ENCODE measurements at regions not wholly inside any gene's neighbourhood (a gene's known extent, or its start where the extent isn't known, plus 50 kb on each side); places are given as distances from the start of the nearest gene placed in this dataset.

DNA sequence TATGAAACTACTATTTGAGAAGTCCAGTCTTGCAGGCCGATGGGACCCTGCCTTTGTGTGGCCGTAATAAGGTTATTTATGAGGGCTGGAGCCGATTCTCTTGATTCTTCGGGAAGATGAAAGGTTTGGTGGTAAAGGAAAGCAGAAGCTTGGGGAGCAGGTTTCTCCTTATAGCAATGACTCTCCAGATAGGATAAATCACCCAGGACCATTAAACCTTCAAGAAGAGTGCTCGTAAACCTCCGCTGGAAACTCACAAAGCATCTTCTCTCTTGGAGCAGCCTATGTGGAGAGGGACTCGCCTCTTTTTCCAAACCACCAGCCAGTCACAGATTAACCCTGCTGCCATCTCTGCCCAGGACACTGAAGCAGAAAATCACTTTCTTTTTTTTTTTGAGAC lies 69.6 kb upstream of the SALL4 start:
- intact Hi-C loops (cut with DNase I; ENCODE audit: low total_unique reads): no loop called here
- Histone ChIP-seq H3K4me1 (no peaks in the 10 kb centered on the region), H3K36me3 (no peaks in the 10 kb centered on the region), H3K27ac (no peak overlapping the region), H3K27me3 (peaks cover 42% of the 10 kb centered on the region), H3K4me3 (no peak overlapping the region), H3K9me3 (no peaks in the 10 kb centered on the region)
- TF ChIP-seq, protein P1, sequence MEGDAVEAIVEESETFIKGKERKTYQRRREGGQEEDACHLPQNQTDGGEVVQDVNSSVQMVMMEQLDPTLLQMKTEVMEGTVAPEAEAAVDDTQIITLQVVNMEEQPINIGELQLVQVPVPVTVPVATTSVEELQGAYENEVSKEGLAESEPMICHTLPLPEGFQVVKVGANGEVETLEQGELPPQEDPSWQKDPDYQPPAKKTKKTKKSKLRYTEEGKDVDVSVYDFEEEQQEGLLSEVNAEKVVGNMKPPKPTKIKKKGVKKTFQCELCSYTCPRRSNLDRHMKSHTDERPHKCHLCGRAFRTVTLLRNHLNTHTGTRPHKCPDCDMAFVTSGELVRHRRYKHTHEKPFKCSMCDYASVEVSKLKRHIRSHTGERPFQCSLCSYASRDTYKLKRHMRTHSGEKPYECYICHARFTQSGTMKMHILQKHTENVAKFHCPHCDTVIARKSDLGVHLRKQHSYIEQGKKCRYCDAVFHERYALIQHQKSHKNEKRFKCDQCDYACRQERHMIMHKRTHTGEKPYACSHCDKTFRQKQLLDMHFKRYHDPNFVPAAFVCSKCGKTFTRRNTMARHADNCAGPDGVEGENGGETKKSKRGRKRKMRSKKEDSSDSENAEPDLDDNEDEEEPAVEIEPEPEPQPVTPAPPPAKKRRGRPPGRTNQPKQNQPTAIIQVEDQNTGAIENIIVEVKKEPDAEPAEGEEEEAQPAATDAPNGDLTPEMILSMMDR (IDR thresholded peaks at IDR 0.05): no peak
- TF ChIP-seq POLR2AphosphoS5 (IDR thresholded peaks at IDR 0.05) (no peak), EP300 (IDR thresholded peaks at IDR 0.05; ENCODE audit: low read depth) (no peak), POLR2A (IDR thresholded peaks at IDR 0.05) (no peak)
- in situ Hi-C loops (cut with MboI; ENCODE audit: low pct_ligation_motif_present in 1 of 4, low pct_unique_long_range_greater_than_20kb in 1 of 4, low sequenced_read_pairs in 3 of 4): no loop called here
- no peak for DNase-seq
- WGBS, 2 donors (ENCODE audit: low coverage in 1 of 2): 32 to 72% methylated on average over 2 to 7 of the region's 7 CpGs

DNA sequence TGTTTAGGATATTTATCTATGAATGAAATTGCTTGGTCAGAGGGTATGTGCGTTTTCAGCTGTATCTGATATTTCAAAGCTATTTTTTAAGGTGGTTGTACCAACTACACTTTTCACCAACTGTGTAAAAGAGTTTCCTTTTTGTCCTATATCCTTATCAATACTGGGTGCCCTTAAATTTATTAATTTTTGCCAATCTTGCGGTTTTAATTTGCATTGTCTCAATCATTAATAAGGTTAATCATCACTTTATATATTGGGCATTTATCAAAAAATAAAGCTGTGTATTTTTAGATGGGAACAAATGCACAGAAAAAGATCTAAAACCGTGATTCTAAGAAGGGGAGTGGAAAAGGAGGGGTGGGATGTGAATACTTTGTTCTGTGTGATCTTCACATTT lies 66.7 kb upstream of the SALL4 start:
- intact Hi-C loops (cut with DNase I; ENCODE audit: low total_unique reads): no loop called here
- no peaks in the 10 kb centered on the region for H3K36me3 ChIP-seq
- TF ChIP-seq POLR2AphosphoS5 (IDR thresholded peaks at IDR 0.05) (no peak), EP300 (IDR thresholded peaks at IDR 0.05; ENCODE audit: low read depth) (no peak), POLR2A (IDR thresholded peaks at IDR 0.05) (no peak)
- TF ChIP-seq, protein P1 (IDR thresholded peaks at IDR 0.05): no peak
- H3K9me3 ChIP-seq: no peaks in the 10 kb centered on the region
- H3K27me3 ChIP-seq: peaks cover 68% of the 10 kb centered on the region
- no peaks in the 10 kb centered on the region for H3K4me1 ChIP-seq
- WGBS, 2 donors (ENCODE audit: low coverage in 1 of 2): 79 to 81% methylated on average over 3 of the region's 3 CpGs
- DNase-seq: no peak
- no peak overlapping the region for H3K4me3 ChIP-seq
- H3K27ac ChIP-seq: no peak overlapping the region
- in situ Hi-C loops (cut with MboI; ENCODE audit: low pct_ligation_motif_present in 1 of 4, low pct_unique_long_range_greater_than_20kb in 1 of 4, low sequenced_read_pairs in 3 of 4): no loop called here

DNA sequence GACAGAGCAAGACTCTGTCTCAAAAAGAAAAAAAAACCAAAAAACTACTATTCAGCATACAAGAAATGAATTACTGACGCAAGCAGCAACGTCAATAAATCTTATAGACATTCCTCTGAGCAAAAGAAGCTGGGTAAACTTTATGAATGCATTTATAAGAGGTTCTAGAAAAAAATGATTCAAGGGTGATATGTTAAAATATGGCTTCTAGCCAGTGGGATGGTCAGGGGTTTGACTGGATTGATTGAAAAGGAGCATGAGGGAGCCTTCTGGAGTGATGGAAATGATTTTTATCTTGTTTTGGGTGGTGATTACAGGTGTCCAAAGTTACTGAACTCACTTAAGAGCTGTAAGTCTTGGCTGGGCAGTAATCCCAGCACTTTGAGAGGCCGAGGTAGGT lies 64.9 kb upstream of the SALL4 start:
- WGBS, 2 donors (ENCODE audit: low coverage in 1 of 2): 51 to 80% methylated on average over 3 of the region's 3 CpGs
- in situ Hi-C loops (cut with MboI; ENCODE audit: low pct_ligation_motif_present in 1 of 4, low pct_unique_long_range_greater_than_20kb in 1 of 4, low sequenced_read_pairs in 3 of 4): no loop called here
- H3K4me1 ChIP-seq: no peaks in the 10 kb centered on the region

GRCh38 chr20:51864967-51865366 lies 62.6 kb upstream of the SALL4 start:
- Histone ChIP-seq H3K27me3 (peaks cover 64% of the 10 kb centered on the region), H3K36me3 (no peaks in the 10 kb centered on the region), H3K4me3 (no peak overlapping the region), H3K9me3 (no peaks in the 10 kb centered on the region), H3K4me1 (peaks cover 0 to 6% (median 3%) of the 10 kb centered on the region in 4 donors), H3K27ac (no peak overlapping the region)
- in situ Hi-C loops (cut with MboI; ENCODE audit: low pct_ligation_motif_present in 1 of 4, low pct_unique_long_range_greater_than_20kb in 1 of 4, low sequenced_read_pairs in 3 of 4) (no loop called here), intact Hi-C loops (cut with DNase I; ENCODE audit: low total_unique reads) (no loop called here)
- no peak for DNase-seq
- TF ChIP-seq POLR2AphosphoS5 (IDR thresholded peaks at IDR 0.05): no peak
- no peak for TF ChIP-seq POLR2A (IDR thresholded peaks at IDR 0.05)
- TF ChIP-seq, protein P1 (IDR thresholded peaks at IDR 0.05): no peak
- no peak for TF ChIP-seq EP300 (IDR thresholded peaks at IDR 0.05; ENCODE audit: low read depth)
- 93 to 95% methylated on average over 7 to 14 of the region's 14 CpGs for WGBS, 2 donors (ENCODE audit: low coverage in 1 of 2)

More for the DNA sequence above, 64.9 kb upstream of the SALL4 start:
- no peak overlapping the region for H3K27ac ChIP-seq
- TF ChIP-seq, protein P1 (IDR thresholded peaks at IDR 0.05): no peak
- TF ChIP-seq EP300 (IDR thresholded peaks at IDR 0.05; ENCODE audit: low read depth) (no peak), POLR2A (IDR thresholded peaks at IDR 0.05) (no peak), POLR2AphosphoS5 (IDR thresholded peaks at IDR 0.05) (no peak)
- intact Hi-C loops (cut with DNase I; ENCODE audit: low total_unique reads): no loop called here
- H3K36me3 ChIP-seq: no peaks in the 10 kb centered on the region
- DNase-seq: no peak
- H3K27me3 ChIP-seq: peaks cover 68% of the 10 kb centered on the region
- no peak overlapping the region for H3K4me3 ChIP-seq
- H3K9me3 ChIP-seq: no peaks in the 10 kb centered on the region

Data from transverse colon (tissue), 4 donors.